KMS-11 (cell line): ENCODE measurements at regions not wholly inside any gene's neighbourhood (a gene's known extent, or its start where the extent isn't known, plus 50 kb on each side); places are given as distances from the start of the nearest gene placed in this dataset.

Experiments used
- H2AFZ ChIP-seq: fragments of 200-600 bp; sonication (generic); 2 replicates; pipeline ENCODE4 v1.6.1; 2016; ENCODE audit warnings: antibody characterized with exemption, mixed run types, low read depth
- H3K27ac ChIP-seq: fragments of 200-600 bp; sonication (generic); 2 replicates; pipeline ENCODE4 v1.6.1; 2016; ENCODE audit warnings: mild to moderate bottlenecking, mixed run types
- H3K27me3 ChIP-seq: fragments of 200-600 bp; sonication (generic); 2 replicates; pipeline ENCODE4 v1.6.1; 2017; ENCODE audit warnings: mild to moderate bottlenecking, low read depth, mixed run types, moderate library complexity; ENCODE audit not compliant: insufficient read depth
- H3K36me3 ChIP-seq: fragments of 200-600 bp; sonication (generic); 2 replicates; pipeline ENCODE4 v1.6.1; 2017; ENCODE audit warnings: mild to moderate bottlenecking, mixed run types; ENCODE audit not compliant: insufficient read depth
- H3K4me1 ChIP-seq: fragments of 200-600 bp; sonication (generic); 2 replicates; pipeline ENCODE4 v1.6.1; 2016; ENCODE audit warnings: mild to moderate bottlenecking, low read depth, mixed run types; ENCODE audit not compliant: poor library complexity, severe bottlenecking
- H3K4me2 ChIP-seq: fragments of 200-600 bp; sonication (generic); 2 replicates; pipeline ENCODE4 v1.7.0; 2016; ENCODE audit warnings: mild to moderate bottlenecking, mixed run types
- H3K4me3 ChIP-seq: fragments of 200-600 bp; sonication (generic); IDR thresholded peaks from 2 replicates; pipeline ENCODE4 v1.6.1; 2017; ENCODE audit warnings: low read depth, low read length, mixed read lengths; ENCODE audit not compliant: insufficient read depth
- H3K79me2 ChIP-seq: fragments of 200-600 bp; sonication (generic); 2 replicates; pipeline ENCODE4 v1.6.1; 2016; ENCODE audit warnings: low read depth, mixed run types; ENCODE audit not compliant: insufficient read depth
- H3K9ac ChIP-seq: fragments of 200-600 bp; sonication (generic); 2 replicates; pipeline ENCODE4 v1.6.1; 2016; ENCODE audit warnings: mild to moderate bottlenecking, mixed run types
- H4K20me1 ChIP-seq: fragments of 200-600 bp; sonication (generic); 2 replicates; pipeline ENCODE4 v1.6.1; 2016; ENCODE audit warnings: mild to moderate bottlenecking, mixed run types; ENCODE audit not compliant: insufficient read depth
- CTCF ChIP-seq: fragments of 200-600 bp; sonication (generic); conservative IDR thresholded peaks from 2 replicates; pipeline ENCODE4 v1.6.1; 2017; ENCODE audit warnings: low read depth, mild to moderate bottlenecking, antibody characterized with exemption, low read length, moderate library complexity, mixed read lengths

- no peak overlapping the region for H3K4me2 ChIP-seq
- H3K27me3 ChIP-seq, result no peaks in the 10 kb centered on the region
- H3K79me2 ChIP-seq, result no peaks in the 10 kb centered on the region
- no peak for TF ChIP-seq CTCF
- H4K20me1 ChIP-seq, result no peaks in the 10 kb centered on the region
- no peak overlapping the region for H3K9ac ChIP-seq
- no peak overlapping the region for H3K27ac ChIP-seq
- H3K36me3 ChIP-seq, result no peaks in the 10 kb centered on the region
- no peaks in the 10 kb centered on the region for H3K4me1 ChIP-seq
- H3K4me3 ChIP-seq, result no peak overlapping the region
- no peak overlapping the region for H2AFZ ChIP-seq
Measured at GRCh38 chr1:82695443-82695842, 894.7 kb downstream of the ADGRL2 start.

GRCh38 chr1:82690411-82690810 is 889.7 kb downstream of the ADGRL2 start:
- no peak overlapping the region for H3K27ac ChIP-seq
- H3K79me2 ChIP-seq, result no peaks in the 10 kb centered on the region
- H3K36me3 ChIP-seq, result no peaks in the 10 kb centered on the region
- H3K4me2 ChIP-seq, result no peak overlapping the region
- H3K4me1 ChIP-seq, result no peaks in the 10 kb centered on the region
- no peak for TF ChIP-seq CTCF
- no peak overlapping the region for H3K9ac ChIP-seq
- H3K27me3 ChIP-seq, result no peaks in the 10 kb centered on the region
- no peak overlapping the region for H2AFZ ChIP-seq
- no peaks in the 10 kb centered on the region for H4K20me1 ChIP-seq
- H3K4me3 ChIP-seq, result no peak overlapping the region

GRCh38 chr1:82689217-82689616 is 888.5 kb downstream of the ADGRL2 start:
- H3K36me3 ChIP-seq, result no peaks in the 10 kb centered on the region
- no peaks in the 10 kb centered on the region for H3K4me1 ChIP-seq
- no peaks in the 10 kb centered on the region for H3K27me3 ChIP-seq
- no peak overlapping the region for H3K4me2 ChIP-seq
- no peaks in the 10 kb centered on the region for H4K20me1 ChIP-seq
- no peak overlapping the region for H3K9ac ChIP-seq
- H3K27ac ChIP-seq, result no peak overlapping the region
- H2AFZ ChIP-seq, result no peak overlapping the region
- no peak overlapping the region for H3K4me3 ChIP-seq
- no peaks in the 10 kb centered on the region for H3K79me2 ChIP-seq
- no peak for TF ChIP-seq CTCF

GRCh38 chr1:82686774-82687173 is 886.0 kb downstream of the ADGRL2 start:
- no peaks in the 10 kb centered on the region for H3K36me3 ChIP-seq
- no peak overlapping the region for H3K4me2 ChIP-seq
- H3K4me1 ChIP-seq, result no peaks in the 10 kb centered on the region
- no peak for TF ChIP-seq CTCF
- no peaks in the 10 kb centered on the region for H3K27me3 ChIP-seq
- H3K4me3 ChIP-seq, result no peak overlapping the region
- no peak overlapping the region for H3K9ac ChIP-seq
- H4K20me1 ChIP-seq, result no peaks in the 10 kb centered on the region
- H2AFZ ChIP-seq, result no peak overlapping the region
- H3K79me2 ChIP-seq, result no peaks in the 10 kb centered on the region
- no peak overlapping the region for H3K27ac ChIP-seq

- H3K9ac ChIP-seq, result no peak overlapping the region
- H3K4me3 ChIP-seq, result no peak overlapping the region
- no peaks in the 10 kb centered on the region for H3K4me1 ChIP-seq
- H3K79me2 ChIP-seq, result no peaks in the 10 kb centered on the region
- H3K27me3 ChIP-seq, result no peaks in the 10 kb centered on the region
- no peaks in the 10 kb centered on the region for H4K20me1 ChIP-seq
- TF ChIP-seq CTCF, result no peak
- H3K4me2 ChIP-seq, result no peak overlapping the region
- H3K27ac ChIP-seq, result no peak overlapping the region
- no peak overlapping the region for H2AFZ ChIP-seq
- H3K36me3 ChIP-seq, result no peaks in the 10 kb centered on the region
Measured at GRCh38 chr1:82646888-82647287, 846.2 kb downstream of the ADGRL2 start.
